ENCODE measurements at regions not wholly inside any gene's neighbourhood (a gene's known extent, or its start where the extent isn't known, plus 50 kb on each side); places are given as distances from the start of the nearest gene placed in this dataset.

DNA sequence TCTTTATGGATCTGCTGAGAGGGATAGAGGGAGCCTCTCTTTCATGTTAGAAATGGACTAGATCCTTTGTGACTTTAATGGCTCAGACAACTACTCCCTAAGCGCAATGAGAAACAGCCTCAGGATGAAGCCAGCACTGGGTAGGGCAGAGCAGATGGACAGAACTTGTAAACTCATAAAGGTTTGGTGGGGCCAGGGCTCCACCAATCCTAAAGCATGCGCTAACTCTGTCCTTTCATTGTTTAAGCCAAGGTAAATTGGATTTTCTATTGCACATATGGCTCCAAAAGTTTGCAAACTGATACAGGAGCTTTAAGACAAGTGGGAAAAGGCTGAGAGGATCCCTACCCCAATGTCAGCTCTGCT, 178.1 kb upstream of the MEOX2 start:
- Histone ChIP-seq H3K4me3 (ENCODE audit: low read depth, low read length) (no peak overlapping the region), H3K27me3 (ENCODE audit: control insufficient read depth, insufficient read depth, low read length) (no peaks in the 10 kb centered on the region), H3K9me3 (ENCODE audit: control insufficient read depth in 2 of 2, low read length in 2 of 2) (no peaks in the 10 kb centered on the region), H3K36me3 (ENCODE audit: control insufficient read depth, insufficient read depth, low read length) (no peaks in the 10 kb centered on the region), H3K27ac (ENCODE audit: insufficient read depth, low read length, poor library complexity, severe bottlenecking) (no peak overlapping the region), H3K4me1 (ENCODE audit: control insufficient read depth, insufficient read depth, low read length, poor library complexity, severe bottlenecking) (no peaks in the 10 kb centered on the region)
- no peak overlapping the region for H3K4me3 Mint-ChIP-seq
- ATAC-seq (ENCODE audit: low read depth in 2 of 2) (no peak), DNase-seq (no peak)
- H3K27ac Mint-ChIP-seq, result no peak overlapping the region
- H3K27me3 Mint-ChIP-seq, result no peaks in the 10 kb centered on the region
- no peaks in the 10 kb centered on the region for H3K4me1 Mint-ChIP-seq
- H3K36me3 Mint-ChIP-seq, result no peaks in the 10 kb centered on the region
- H3K9me3 Mint-ChIP-seq, result peaks cover 3 to 23% (median 11%) of the 10 kb centered on the region in 7 donors

DNA sequence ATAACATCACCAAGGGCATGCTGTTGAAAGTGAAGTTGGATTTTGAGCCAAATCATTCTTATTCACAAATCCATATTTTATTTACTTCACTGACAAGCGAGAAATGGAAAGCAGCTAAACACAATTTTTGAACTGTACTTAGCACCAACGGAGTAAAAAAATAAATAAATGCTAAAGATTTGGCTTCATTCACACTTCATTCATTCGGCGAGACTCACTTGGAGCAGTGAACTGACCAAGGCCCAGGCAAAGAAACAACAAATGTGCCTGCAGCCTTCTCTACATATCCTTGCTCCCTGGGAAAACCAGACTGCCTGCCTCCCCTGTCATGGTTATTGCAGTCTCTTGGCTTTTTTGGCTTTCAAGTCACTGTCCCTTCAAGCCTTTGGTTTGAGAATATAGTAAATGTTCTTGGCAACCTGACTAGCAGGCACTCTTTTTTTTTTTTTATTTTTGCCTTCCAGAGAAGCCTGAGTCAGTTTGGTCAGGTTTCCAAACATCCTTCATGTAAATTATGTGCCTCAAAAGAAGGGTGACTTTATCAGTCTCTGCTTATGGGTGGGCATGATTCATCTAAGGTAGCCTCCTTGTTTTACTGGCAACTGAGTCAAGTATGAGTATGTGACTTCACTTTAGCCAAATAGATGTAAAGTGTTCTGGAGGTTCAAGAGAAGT, 177.6 kb upstream of the MEOX2 start:
- DNase-seq (no peak), ATAC-seq (ENCODE audit: low read depth in 2 of 2) (no peak)
- no peaks in the 10 kb centered on the region for H3K27me3 Mint-ChIP-seq
- Histone ChIP-seq H3K36me3 (ENCODE audit: control insufficient read depth, insufficient read depth, low read length) (no peaks in the 10 kb centered on the region), H3K4me3 (ENCODE audit: low read depth, low read length) (no peak overlapping the region), H3K4me1 (ENCODE audit: control insufficient read depth, insufficient read depth, low read length, poor library complexity, severe bottlenecking) (no peaks in the 10 kb centered on the region), H3K9me3 (ENCODE audit: control insufficient read depth in 2 of 2, low read length in 2 of 2) (no peaks in the 10 kb centered on the region), H3K27me3 (ENCODE audit: control insufficient read depth, insufficient read depth, low read length) (no peaks in the 10 kb centered on the region), H3K27ac (ENCODE audit: insufficient read depth, low read length, poor library complexity, severe bottlenecking) (no peak overlapping the region)
- no peak overlapping the region for H3K4me3 Mint-ChIP-seq
- no peak overlapping the region for H3K27ac Mint-ChIP-seq
- H3K36me3 Mint-ChIP-seq, result no peaks in the 10 kb centered on the region
- H3K4me1 Mint-ChIP-seq, result no peaks in the 10 kb centered on the region
- peaks cover 3 to 21% (median 12%) of the 10 kb centered on the region in 7 donors for H3K9me3 Mint-ChIP-seq

DNA sequence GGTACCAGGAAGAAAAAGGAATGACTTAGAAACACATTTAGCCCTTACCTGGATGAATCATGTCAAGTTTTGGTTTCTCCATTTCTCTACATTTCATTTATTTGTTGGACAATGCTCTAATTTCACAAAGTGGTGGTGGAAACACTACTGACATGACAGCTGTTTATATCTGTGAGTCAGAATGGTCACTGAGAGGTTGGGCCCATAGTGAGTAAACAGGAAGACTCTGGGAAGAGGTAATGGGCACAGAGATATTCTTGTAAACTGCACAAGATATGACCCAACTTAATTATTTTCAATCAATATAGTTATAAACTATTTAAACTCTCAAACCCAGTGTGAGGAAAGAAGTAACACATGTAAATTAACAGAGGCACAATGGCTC, 176.3 kb upstream of the MEOX2 start:
- ATAC-seq (ENCODE audit: low read depth in 2 of 2), result no peak

DNA sequence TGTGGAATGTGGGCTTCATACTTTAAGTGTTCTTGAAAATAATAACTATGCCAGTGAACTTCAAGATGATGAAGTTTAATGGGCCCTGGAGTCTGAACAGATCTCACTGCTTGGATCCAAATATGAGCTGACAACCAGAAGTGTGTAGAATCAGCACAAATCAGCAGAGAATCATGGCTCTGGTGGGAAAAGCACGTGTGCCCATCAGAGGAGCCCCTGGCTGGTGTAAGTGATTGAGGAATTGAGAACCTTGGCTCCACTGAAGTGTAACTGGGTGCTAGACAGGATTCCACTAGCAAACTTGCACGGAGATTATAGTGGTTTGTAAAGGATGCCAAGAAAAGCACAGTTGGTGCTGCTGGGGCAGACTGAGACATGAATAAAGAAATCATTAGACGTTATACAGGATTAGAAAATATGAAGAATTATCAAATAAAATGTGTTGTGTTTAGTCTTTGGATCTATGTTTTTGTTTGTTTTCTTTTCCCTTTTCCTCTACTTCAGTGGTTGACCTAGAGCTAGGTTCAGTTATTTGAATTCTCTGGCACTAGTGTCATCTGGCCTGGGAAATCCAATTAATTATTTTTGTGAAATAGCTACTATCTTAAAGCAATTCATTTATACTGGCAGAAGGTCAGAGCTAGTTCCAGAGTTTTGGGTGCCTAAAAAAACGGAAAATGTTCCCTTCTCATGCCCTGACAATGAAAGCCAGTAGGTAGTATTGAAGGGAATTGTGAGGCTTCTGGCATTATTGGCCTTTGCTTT, 175.7 kb upstream of the MEOX2 start:
- H3K4me3 Mint-ChIP-seq, result no peak overlapping the region
- H3K4me1 ChIP-seq (ENCODE audit: control insufficient read depth, insufficient read depth, low read length, poor library complexity, severe bottlenecking), result no peaks in the 10 kb centered on the region
- peaks cover 0 to 2% of the 10 kb centered on the region in 2 experiments for H3K9me3 ChIP-seq (ENCODE audit: control insufficient read depth in 2 of 2, low read length in 2 of 2)
- no peak overlapping the region for H3K4me3 ChIP-seq (ENCODE audit: low read depth, low read length)
- DNase-seq (no peak), ATAC-seq (ENCODE audit: low read depth in 2 of 2) (no peak)
- no peaks in the 10 kb centered on the region for H3K27me3 ChIP-seq (ENCODE audit: control insufficient read depth, insufficient read depth, low read length)
- no peak overlapping the region for H3K27ac ChIP-seq (ENCODE audit: insufficient read depth, low read length, poor library complexity, severe bottlenecking)
- H3K36me3 ChIP-seq (ENCODE audit: control insufficient read depth, insufficient read depth, low read length), result no peaks in the 10 kb centered on the region
- H3K36me3 Mint-ChIP-seq, result no peaks in the 10 kb centered on the region
- no peak overlapping the region for H3K27ac Mint-ChIP-seq
- no peaks in the 10 kb centered on the region for H3K4me1 Mint-ChIP-seq
- H3K27me3 Mint-ChIP-seq, result no peaks in the 10 kb centered on the region
- peaks cover 5 to 24% (median 15%) of the 10 kb centered on the region in 7 donors for H3K9me3 Mint-ChIP-seq

More for the DNA sequence above, 176.3 kb upstream of the MEOX2 start:
- H3K9me3 ChIP-seq (ENCODE audit: control insufficient read depth in 2 of 2, low read length in 2 of 2), result no peaks in the 10 kb centered on the region
- no peaks in the 10 kb centered on the region for H3K4me1 Mint-ChIP-seq
- H3K4me1 ChIP-seq (ENCODE audit: control insufficient read depth, insufficient read depth, low read length, poor library complexity, severe bottlenecking), result no peaks in the 10 kb centered on the region
- H3K9me3 Mint-ChIP-seq, result peaks cover 3 to 20% (median 13%) of the 10 kb centered on the region in 7 donors
- no peaks in the 10 kb centered on the region for H3K36me3 ChIP-seq (ENCODE audit: control insufficient read depth, insufficient read depth, low read length)
- DNase-seq, result no peak
- no peak overlapping the region for H3K27ac Mint-ChIP-seq
- H3K36me3 Mint-ChIP-seq, result no peaks in the 10 kb centered on the region
- no peaks in the 10 kb centered on the region for H3K27me3 ChIP-seq (ENCODE audit: control insufficient read depth, insufficient read depth, low read length)
- H3K27ac ChIP-seq (ENCODE audit: insufficient read depth, low read length, poor library complexity, severe bottlenecking), result no peak overlapping the region
- no peak overlapping the region for H3K4me3 Mint-ChIP-seq
- H3K4me3 ChIP-seq (ENCODE audit: low read depth, low read length), result no peak overlapping the region
- H3K27me3 Mint-ChIP-seq, result no peaks in the 10 kb centered on the region

DNA sequence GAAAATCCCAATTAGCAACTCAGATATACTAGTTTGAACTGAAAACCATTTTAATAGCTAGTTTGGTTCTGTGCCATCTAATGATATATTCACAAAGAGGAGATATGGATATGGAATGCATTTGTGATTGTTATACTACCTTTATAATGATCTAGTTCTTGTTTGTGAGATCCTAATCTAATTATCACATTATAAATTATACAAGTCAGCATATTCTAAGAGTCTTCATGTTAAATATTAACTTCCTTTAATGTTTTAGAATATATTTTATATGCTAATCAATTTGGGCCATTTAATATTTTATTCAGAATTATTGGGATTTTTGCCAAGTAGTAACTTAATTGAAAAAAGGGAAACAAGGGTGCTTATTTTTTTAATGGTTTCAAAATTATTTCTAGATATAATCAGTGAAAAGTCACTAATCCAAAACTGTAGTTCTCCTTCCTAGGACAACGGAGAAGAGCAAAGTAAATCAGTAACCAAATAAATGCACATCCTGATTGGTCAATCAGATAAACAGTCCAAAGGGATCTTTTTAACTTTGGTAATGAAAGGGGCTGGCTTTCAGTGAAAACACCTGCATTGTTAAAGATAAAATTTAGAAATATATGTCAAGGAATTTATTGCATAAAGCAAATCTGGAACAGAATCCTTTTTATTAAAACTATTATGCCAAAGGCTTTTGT, 173.9 kb upstream of the MEOX2 start:
- no peaks in the 10 kb centered on the region for H3K27me3 Mint-ChIP-seq
- H3K4me3 Mint-ChIP-seq, result no peak overlapping the region
- Histone ChIP-seq H3K4me1 (ENCODE audit: control insufficient read depth, insufficient read depth, low read length, poor library complexity, severe bottlenecking) (no peaks in the 10 kb centered on the region), H3K27me3 (ENCODE audit: control insufficient read depth, insufficient read depth, low read length) (no peaks in the 10 kb centered on the region), H3K27ac (ENCODE audit: insufficient read depth, low read length, poor library complexity, severe bottlenecking) (no peak overlapping the region), H3K36me3 (ENCODE audit: control insufficient read depth, insufficient read depth, low read length) (no peaks in the 10 kb centered on the region), H3K9me3 (ENCODE audit: control insufficient read depth in 2 of 2, low read length in 2 of 2) (peaks cover 0 to 7% of the 10 kb centered on the region in 2 experiments), H3K4me3 (ENCODE audit: low read depth, low read length) (no peak overlapping the region)
- DNase-seq (no peak), ATAC-seq (ENCODE audit: low read depth in 2 of 2) (no peak)
- no peaks in the 10 kb centered on the region for H3K4me1 Mint-ChIP-seq
- H3K9me3 Mint-ChIP-seq, result peaks cover 4 to 33% (median 12%) of the 10 kb centered on the region in 7 donors
- H3K27ac Mint-ChIP-seq, result no peak overlapping the region
- H3K36me3 Mint-ChIP-seq, result no peaks in the 10 kb centered on the region

DNA sequence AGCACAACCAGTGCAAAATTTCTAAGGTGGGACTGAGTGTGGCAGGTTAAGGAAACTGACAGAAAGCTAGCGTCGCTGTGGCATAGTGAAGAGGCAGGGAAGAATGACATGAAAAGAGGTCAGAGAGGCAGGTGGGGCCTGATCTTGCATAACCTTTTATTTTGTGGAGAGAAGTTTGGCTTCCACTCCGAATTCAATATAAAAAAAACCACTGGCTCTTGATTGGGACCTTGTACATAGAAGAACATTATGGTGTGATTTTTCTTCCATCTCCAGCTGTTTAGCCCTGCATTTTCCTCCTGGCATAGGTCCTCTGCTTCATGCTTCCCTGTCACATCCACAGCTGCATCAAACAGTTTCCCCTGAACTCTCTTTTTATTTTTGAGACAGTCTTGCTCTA, 170.5 kb upstream of the MEOX2 start:
- H3K27ac ChIP-seq (ENCODE audit: insufficient read depth, low read length, poor library complexity, severe bottlenecking), result no peak overlapping the region
- peaks cover 3 to 7% of the 10 kb centered on the region in 2 experiments for H3K9me3 ChIP-seq (ENCODE audit: control insufficient read depth in 2 of 2, low read length in 2 of 2)
- Mint-ChIP-seq H3K27ac (no peak overlapping the region), H3K4me3 (no peak overlapping the region), H3K9me3 (peaks cover 8 to 38% (median 13%) of the 10 kb centered on the region in 7 donors), H3K4me1 (no peaks in the 10 kb centered on the region), H3K36me3 (no peaks in the 10 kb centered on the region), H3K27me3 (no peaks in the 10 kb centered on the region)
- H3K4me1 ChIP-seq (ENCODE audit: control insufficient read depth, insufficient read depth, low read length, poor library complexity, severe bottlenecking), result no peaks in the 10 kb centered on the region
- no peaks in the 10 kb centered on the region for H3K36me3 ChIP-seq (ENCODE audit: control insufficient read depth, insufficient read depth, low read length)
- H3K27me3 ChIP-seq (ENCODE audit: control insufficient read depth, insufficient read depth, low read length), result no peaks in the 10 kb centered on the region
- no peak overlapping the region for H3K4me3 ChIP-seq (ENCODE audit: low read depth, low read length)
- no peak for ATAC-seq (ENCODE audit: low read depth in 2 of 2)
- no peak for DNase-seq

- H3K4me3 ChIP-seq (ENCODE audit: low read depth, low read length), result no peak overlapping the region
- no peak overlapping the region for H3K4me3 Mint-ChIP-seq
- H3K36me3 ChIP-seq (ENCODE audit: control insufficient read depth, insufficient read depth, low read length), result no peaks in the 10 kb centered on the region
- H3K27me3 Mint-ChIP-seq, result no peaks in the 10 kb centered on the region
- no peak overlapping the region for H3K27ac Mint-ChIP-seq
- H3K4me1 Mint-ChIP-seq, result no peaks in the 10 kb centered on the region
- no peak for ATAC-seq (ENCODE audit: low read depth in 2 of 2)
- peaks cover 8 to 31% (median 13%) of the 10 kb centered on the region in 7 donors for H3K9me3 Mint-ChIP-seq
- DNase-seq, result no peak
- H3K9me3 ChIP-seq (ENCODE audit: control insufficient read depth in 2 of 2, low read length in 2 of 2), result peaks cover 3 to 7% of the 10 kb centered on the region in 2 experiments
- H3K27ac ChIP-seq (ENCODE audit: insufficient read depth, low read length, poor library complexity, severe bottlenecking), result no peak overlapping the region
- no peaks in the 10 kb centered on the region for H3K27me3 ChIP-seq (ENCODE audit: control insufficient read depth, insufficient read depth, low read length)
- H3K4me1 ChIP-seq (ENCODE audit: control insufficient read depth, insufficient read depth, low read length, poor library complexity, severe bottlenecking), result no peaks in the 10 kb centered on the region
- H3K36me3 Mint-ChIP-seq, result no peaks in the 10 kb centered on the region
These were observed 169.8 kb upstream of the MEOX2 start for GRCh38 chr7:15856311-15856710.
